Right atrium auricular region (tissue), 2 donors: ENCODE measurements at regions not wholly inside any gene's neighbourhood (a gene's known extent, or its start where the extent isn't known, plus 50 kb on each side); places are given as distances from the start of the nearest gene placed in this dataset.
"Not testable (repeated sequence)": the region's sequence is repeated elsewhere in the genome, so short reads cannot be mapped to it uniquely, and the experiment has no call there.

Source experiments
- DNase-seq: peaks from one replicate; pipeline ENCODE4 v3.0.0-alpha.2; 2019; ENCODE audit warnings: low spot score
- H3K27ac ChIP-seq, 2 donors: fragments of 200-600 bp; sonication (generic); 1 replicate in 1 of 2; 2 replicates in 1 of 2; pipeline ENCODE4 v1.5.1; 2016 to 2019
- H3K27me3 ChIP-seq, 2 donors: fragments of 200-600 bp; sonication (generic); one replicate each; pipeline versions ENCODE4 v1.5.1 to v1.6.0; 2017 to 2019
- H3K36me3 ChIP-seq: fragments of 200-600 bp; sonication (generic); one replicate; pipeline ENCODE4 v1.5.1; 2016
- H3K4me1 ChIP-seq, 2 donors: fragments of 200-600 bp; sonication (generic); one replicate each; pipeline versions ENCODE4 v1.5.1 to v1.6.0; 2017 to 2019
- H3K4me3 ChIP-seq, 2 donors: fragments of 200-600 bp; sonication (generic); 1 replicate in 1 of 2; 2 replicates in 1 of 2; pipeline ENCODE4 v1.5.1; 2017 to 2019; ENCODE audit warnings: mild to moderate bottlenecking in 1 of 2, moderate library complexity in 1 of 2
- H3K9me3 ChIP-seq, 2 donors: fragments of 200-600 bp; sonication (generic); one replicate each; pipeline ENCODE4 v1.5.1; 2019
- TF ChIP-seq, protein P1 (sequence below), 2 donors: fragments of 200-600 bp; sonication (generic); IDR thresholded peaks; one replicate each; pipeline ENCODE4 v1.5.1; 2019; ENCODE audit warnings: antibody characterized with exemption in 2 of 2

DNA sequence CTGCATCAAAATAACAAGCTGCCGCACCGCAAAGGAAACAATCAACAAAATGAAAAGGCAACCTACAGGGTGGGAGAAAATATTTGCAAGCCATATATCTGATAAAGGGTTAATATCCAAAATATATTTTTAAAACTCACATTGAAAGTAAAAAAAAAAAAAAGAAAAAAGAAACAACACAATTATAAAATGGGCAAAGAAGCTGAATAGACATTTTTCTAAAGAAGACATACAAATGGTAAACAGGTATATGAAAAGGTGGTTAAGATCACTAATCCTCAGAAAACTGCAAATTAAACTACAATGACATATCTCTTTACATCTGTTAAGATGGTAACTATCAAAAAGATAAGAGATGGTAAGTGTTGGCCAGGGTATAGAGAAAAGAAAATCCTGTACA is 105.4 kb upstream of the LY86 start:
- Histone ChIP-seq H3K36me3 (no peaks in the 10 kb centered on the region), H3K4me3 (no peak overlapping the region), H3K9me3 (peaks cover 0 to 4% of the 10 kb centered on the region in 2 donors), H3K4me1 (no peaks in the 10 kb centered on the region), H3K27me3 (no peaks in the 10 kb centered on the region), H3K27ac (no peak overlapping the region)
- TF ChIP-seq, protein P1, sequence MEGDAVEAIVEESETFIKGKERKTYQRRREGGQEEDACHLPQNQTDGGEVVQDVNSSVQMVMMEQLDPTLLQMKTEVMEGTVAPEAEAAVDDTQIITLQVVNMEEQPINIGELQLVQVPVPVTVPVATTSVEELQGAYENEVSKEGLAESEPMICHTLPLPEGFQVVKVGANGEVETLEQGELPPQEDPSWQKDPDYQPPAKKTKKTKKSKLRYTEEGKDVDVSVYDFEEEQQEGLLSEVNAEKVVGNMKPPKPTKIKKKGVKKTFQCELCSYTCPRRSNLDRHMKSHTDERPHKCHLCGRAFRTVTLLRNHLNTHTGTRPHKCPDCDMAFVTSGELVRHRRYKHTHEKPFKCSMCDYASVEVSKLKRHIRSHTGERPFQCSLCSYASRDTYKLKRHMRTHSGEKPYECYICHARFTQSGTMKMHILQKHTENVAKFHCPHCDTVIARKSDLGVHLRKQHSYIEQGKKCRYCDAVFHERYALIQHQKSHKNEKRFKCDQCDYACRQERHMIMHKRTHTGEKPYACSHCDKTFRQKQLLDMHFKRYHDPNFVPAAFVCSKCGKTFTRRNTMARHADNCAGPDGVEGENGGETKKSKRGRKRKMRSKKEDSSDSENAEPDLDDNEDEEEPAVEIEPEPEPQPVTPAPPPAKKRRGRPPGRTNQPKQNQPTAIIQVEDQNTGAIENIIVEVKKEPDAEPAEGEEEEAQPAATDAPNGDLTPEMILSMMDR (IDR thresholded peaks at IDR 0.05), result no peak
- DNase-seq, result no peak

DNA sequence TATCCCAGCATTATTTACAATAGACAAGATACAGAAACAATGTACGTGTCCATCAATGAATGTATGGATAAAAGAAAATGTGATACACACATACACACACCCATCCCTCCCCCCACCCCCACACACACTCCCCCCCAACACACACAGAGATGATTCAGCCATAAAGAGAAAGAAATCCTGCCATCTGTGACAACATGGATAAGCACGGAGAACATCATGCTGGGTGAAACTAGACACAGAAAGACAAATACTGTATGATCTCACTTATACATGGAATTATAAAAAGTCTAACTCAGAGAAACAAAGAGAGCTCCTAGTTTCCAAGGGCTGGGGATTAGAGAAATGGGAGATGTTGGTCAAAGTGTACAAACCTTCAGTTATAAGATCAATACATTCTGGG is 104.8 kb upstream of the LY86 start:
- Histone ChIP-seq H3K36me3 (no peaks in the 10 kb centered on the region), H3K4me1 (no peaks in the 10 kb centered on the region), H3K9me3 (peaks cover 0 to 4% of the 10 kb centered on the region in 2 donors), H3K4me3 (no peak overlapping the region), H3K27ac (no peak overlapping the region), H3K27me3 (no peaks in the 10 kb centered on the region)
- TF ChIP-seq, protein P1 (IDR thresholded peaks at IDR 0.05), result no peak
- DNase-seq, result no peak

DNA sequence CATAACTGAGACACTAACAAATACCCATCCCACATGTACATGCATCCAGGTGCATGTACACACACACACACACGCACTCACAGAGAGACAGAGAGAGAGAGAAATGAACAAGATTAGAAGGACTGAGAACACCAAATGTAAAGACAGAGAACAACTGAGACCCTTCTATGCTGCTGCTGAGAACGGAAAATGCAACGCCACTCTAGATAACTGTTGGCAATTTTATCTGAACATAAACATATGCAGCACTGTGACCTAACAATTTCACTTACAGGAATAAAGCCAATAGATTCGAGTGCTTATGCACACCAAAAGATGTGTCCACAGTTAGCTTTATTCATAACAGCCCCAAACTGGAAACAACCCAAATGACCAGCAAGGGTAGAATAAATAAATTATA is 103.8 kb upstream of the LY86 start:
- TF ChIP-seq, protein P1 (IDR thresholded peaks at IDR 0.05), result no peak
- Histone ChIP-seq H3K9me3 (peaks cover 0 to 4% of the 10 kb centered on the region in 2 donors), H3K4me3 (no peak overlapping the region), H3K36me3 (no peaks in the 10 kb centered on the region), H3K27me3 (no peaks in the 10 kb centered on the region), H3K4me1 (no peaks in the 10 kb centered on the region), H3K27ac (no peak overlapping the region)
- DNase-seq, result no peak

DNA sequence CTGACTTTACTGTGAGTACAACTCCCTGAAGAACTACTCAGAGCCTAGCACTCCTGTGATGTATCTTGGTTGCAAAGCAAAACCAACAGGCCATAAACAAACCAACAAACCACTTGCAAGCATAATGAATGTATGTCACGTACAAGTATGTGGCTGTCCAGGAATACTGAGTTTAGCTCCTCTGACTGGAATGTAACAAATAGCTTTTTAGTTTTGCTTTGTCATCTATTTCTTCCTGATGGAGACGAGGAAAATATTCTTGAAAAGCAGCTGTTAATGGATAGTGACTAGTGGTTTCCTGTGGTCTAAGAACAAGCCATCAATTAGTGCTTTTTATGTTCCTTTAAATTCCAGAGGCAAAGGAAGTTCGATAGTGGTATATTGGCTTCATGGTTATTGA is 101.9 kb upstream of the LY86 start:
- H3K9me3 ChIP-seq, result peaks cover 0 to 4% of the 10 kb centered on the region in 2 donors
- no peak for DNase-seq
- no peaks in the 10 kb centered on the region for H3K27me3 ChIP-seq
- H3K4me1 ChIP-seq, result no peaks in the 10 kb centered on the region
- H3K27ac ChIP-seq, result no peak overlapping the region
- no peak overlapping the region for H3K4me3 ChIP-seq
- TF ChIP-seq, protein P1 (IDR thresholded peaks at IDR 0.05), result no peak
- H3K36me3 ChIP-seq, result no peaks in the 10 kb centered on the region

DNA sequence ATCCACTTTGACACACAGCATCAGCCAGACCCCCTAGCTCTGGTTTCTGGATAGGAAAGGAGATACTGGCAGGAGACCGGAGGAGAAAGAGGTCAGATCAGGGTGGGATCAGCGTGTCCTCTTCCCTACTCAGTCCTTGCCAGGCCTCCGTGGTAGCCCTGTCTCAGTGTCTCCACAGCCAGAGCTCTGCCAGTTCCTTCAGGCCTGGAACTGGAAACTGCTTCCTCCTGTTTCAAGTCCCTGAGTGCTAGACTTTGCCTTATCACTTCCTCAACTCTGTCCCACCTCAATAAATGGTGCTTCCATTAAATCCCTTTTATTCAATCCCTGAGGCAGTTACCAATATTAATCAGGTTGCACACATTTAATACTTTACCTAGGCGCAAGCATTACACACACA is 96.8 kb upstream of the LY86 start:
- TF ChIP-seq, protein P1 (IDR thresholded peaks at IDR 0.05), result no peak
- Histone ChIP-seq H3K27me3 (no peaks in the 10 kb centered on the region), H3K36me3 (no peaks in the 10 kb centered on the region), H3K27ac (no peak overlapping the region), H3K9me3 (no peaks in the 10 kb centered on the region), H3K4me3 (no peak overlapping the region), H3K4me1 (no peaks in the 10 kb centered on the region)
- no peak for DNase-seq

DNA sequence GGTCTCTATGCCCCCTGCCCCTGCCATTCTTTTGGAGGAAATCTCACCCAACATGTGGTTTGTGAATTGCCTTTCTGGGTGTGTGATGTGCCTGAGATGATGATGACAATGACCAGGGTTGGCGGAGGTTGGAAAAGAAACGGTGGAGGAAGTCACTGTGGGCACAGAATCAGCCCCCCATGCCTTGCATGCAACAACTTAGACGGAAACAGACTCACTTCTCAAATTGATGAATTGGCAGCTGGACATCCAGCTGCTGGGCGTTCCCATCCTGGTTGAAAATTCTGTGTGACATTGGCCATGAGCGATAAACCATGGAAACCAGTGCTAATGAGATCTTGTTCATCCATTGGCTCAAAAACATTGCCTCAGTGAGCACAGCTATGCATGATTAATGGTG is 95.8 kb upstream of the LY86 start:
- Histone ChIP-seq H3K4me1 (no peaks in the 10 kb centered on the region), H3K4me3 (no peak overlapping the region), H3K27me3 (no peaks in the 10 kb centered on the region), H3K9me3 (no peaks in the 10 kb centered on the region), H3K36me3 (no peaks in the 10 kb centered on the region), H3K27ac (no peak overlapping the region)
- DNase-seq, result no peak
- TF ChIP-seq, protein P1 (IDR thresholded peaks at IDR 0.05), result no peak

DNA sequence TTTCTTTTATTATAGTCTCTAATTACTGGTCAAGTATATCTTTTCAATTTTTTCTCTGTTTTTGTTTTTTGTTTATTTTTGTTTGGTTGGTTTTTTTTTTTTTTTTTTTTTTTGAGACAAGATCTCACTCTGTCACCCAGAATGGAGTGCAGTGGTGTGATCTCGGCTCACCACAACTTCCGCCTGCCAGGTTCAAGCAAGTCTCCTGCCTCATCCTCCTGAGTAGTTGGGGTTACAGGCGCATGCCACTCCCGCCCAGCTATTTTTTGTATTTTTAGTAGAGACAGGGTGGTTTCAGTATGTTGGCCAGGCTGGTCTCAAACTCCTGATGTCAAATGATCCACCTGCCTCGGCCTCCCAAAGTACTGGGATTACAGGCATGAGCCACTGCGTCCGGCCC is 94.4 kb upstream of the LY86 start:
- H3K27me3 ChIP-seq, H3K4me3 ChIP-seq, H3K9me3 ChIP-seq, H3K4me1 ChIP-seq, H3K36me3 ChIP-seq, DNase-seq, H3K27ac ChIP-seq: not testable (repeated sequence)
